Thymus (tissue), 11 donors: ENCODE measurements at regions not wholly inside any gene's neighbourhood (a gene's known extent, or its start where the extent isn't known, plus 50 kb on each side); places are given as distances from the start of the nearest gene placed in this dataset.

Experiments
- DNase-seq, 9 donors: peaks; one replicate each; pipeline ENCODE4 v3.0.0-alpha.2; 2013; ENCODE audit warnings: low spot score in 9 of 9, low read depth in 6 of 9, missing footprints in 1 of 9
- H3K27ac ChIP-seq, 2 donors: one replicate each; pipeline ENCODE4 v1.5.1; 2013; ENCODE audit warnings: control low read depth in 1 of 2, low read depth in 1 of 2, low read length in 1 of 2, mild to moderate bottlenecking in 1 of 2, moderate library complexity in 1 of 2
- H3K27me3 ChIP-seq, 2 donors: one replicate each; pipeline ENCODE4 v1.5.1; 2013; ENCODE audit warnings: low read length in 1 of 2; ENCODE audit not compliant: control insufficient read depth in 2 of 2, insufficient read depth in 1 of 2
- H3K36me3 ChIP-seq, 2 donors: one replicate each; pipeline ENCODE4 v1.5.1; 2013; ENCODE audit warnings: low read length in 1 of 2, mild to moderate bottlenecking in 1 of 2, moderate library complexity in 1 of 2; ENCODE audit not compliant: control insufficient read depth in 2 of 2, insufficient read depth in 2 of 2
- H3K4me1 ChIP-seq, 2 donors: one replicate each; pipeline ENCODE4 v1.5.1; 2013; ENCODE audit warnings: low read length in 2 of 2; ENCODE audit not compliant: control insufficient read depth in 2 of 2, insufficient read depth in 2 of 2
- H3K4me3 ChIP-seq, 2 donors: one replicate each; pipeline ENCODE4 v1.5.1; 2013; ENCODE audit warnings: low read length in 2 of 2, control low read depth in 1 of 2, mild to moderate bottlenecking in 1 of 2
- H3K9me3 ChIP-seq, 2 donors: one replicate each; pipeline ENCODE4 v1.5.1; 2013; ENCODE audit warnings: low read length in 1 of 2, mild to moderate bottlenecking in 1 of 2; ENCODE audit not compliant: control insufficient read depth in 2 of 2, insufficient read depth in 1 of 2
- WGBS: extraction: QIAGEN DNeasy Blood & Tissue Kit; methylation state at CpG from one replicate; pipeline ENCODE4 v1.1.7; 2013; 5-methylcytosine and 5-hydroxymethylcytosine counted together
- donor health status: healthy.

- Histone ChIP-seq H3K4me1 (no peaks in the 10 kb centered on the region), H3K36me3 (no peaks in the 10 kb centered on the region), H3K27me3 (no peaks in the 10 kb centered on the region), H3K27ac (no peak overlapping the region), H3K9me3 (no peaks in the 10 kb centered on the region), H3K4me3 (no peak overlapping the region)
- DNase-seq = no peak
- WGBS = 69% methylated on average over 4 of the region's 4 CpGs
Measured at GRCh38 chr15:25969886-25970285, 106.8 kb upstream of the ATP10A start.

- Histone ChIP-seq H3K27me3 (no peaks in the 10 kb centered on the region), H3K4me1 (no peaks in the 10 kb centered on the region), H3K27ac (no peak overlapping the region), H3K9me3 (no peaks in the 10 kb centered on the region), H3K36me3 (no peaks in the 10 kb centered on the region), H3K4me3 (no peak overlapping the region)
- WGBS = 84% methylated on average over 3 of the region's 3 CpGs
- no peak for DNase-seq
Measured at GRCh38 chr15:25967116-25967515, 104.0 kb upstream of the ATP10A start.

- no peaks in the 10 kb centered on the region for H3K36me3 ChIP-seq
- 93% methylated on average over 5 of the region's 5 CpGs for WGBS
- DNase-seq = no peak
- no peak overlapping the region for H3K4me3 ChIP-seq
- H3K27me3 ChIP-seq = no peaks in the 10 kb centered on the region
- H3K9me3 ChIP-seq = no peaks in the 10 kb centered on the region
- no peak overlapping the region for H3K27ac ChIP-seq
- H3K4me1 ChIP-seq = no peaks in the 10 kb centered on the region
Measured at GRCh38 chr15:25965326-25965725, 102.2 kb upstream of the ATP10A start.

- Histone ChIP-seq H3K4me1 (no peaks in the 10 kb centered on the region), H3K36me3 (no peaks in the 10 kb centered on the region), H3K27me3 (no peaks in the 10 kb centered on the region), H3K9me3 (no peaks in the 10 kb centered on the region), H3K4me3 (no peak overlapping the region), H3K27ac (no peak overlapping the region)
- no peak for DNase-seq
- 87% methylated on average over 5 of the region's 5 CpGs for WGBS
Measured at GRCh38 chr15:25960273-25960672, 97.1 kb upstream of the ATP10A start.

- 69% methylated on average over 1 of the region's 1 CpG for WGBS
Measured at GRCh38 chr15:25959100-25959499, 96.0 kb upstream of the ATP10A start.

GRCh38 chr15:25955628-25956027 lies 92.5 kb upstream of the ATP10A start:
- H3K27me3 ChIP-seq = no peaks in the 10 kb centered on the region
- no peaks in the 10 kb centered on the region for H3K9me3 ChIP-seq
- no peak overlapping the region for H3K27ac ChIP-seq
- H3K4me3 ChIP-seq = no peak overlapping the region
- WGBS = 97% methylated on average over 2 of the region's 2 CpGs
- H3K36me3 ChIP-seq = no peaks in the 10 kb centered on the region
- H3K4me1 ChIP-seq = no peaks in the 10 kb centered on the region
- DNase-seq = no peak

More at GRCh38 chr15:25959100-25959499, 96.0 kb upstream of the ATP10A start:
- Histone ChIP-seq H3K9me3 (no peaks in the 10 kb centered on the region), H3K36me3 (no peaks in the 10 kb centered on the region), H3K27ac (no peak overlapping the region), H3K4me1 (no peaks in the 10 kb centered on the region), H3K27me3 (no peaks in the 10 kb centered on the region), H3K4me3 (no peak overlapping the region)
- DNase-seq = no peak

GRCh38 chr15:25954398-25954797 lies 91.3 kb upstream of the ATP10A start:
- no peak for DNase-seq
- H3K9me3 ChIP-seq = no peaks in the 10 kb centered on the region
- WGBS = 79% methylated on average over 4 of the region's 4 CpGs
- H3K4me3 ChIP-seq = no peak overlapping the region
- no peaks in the 10 kb centered on the region for H3K27me3 ChIP-seq
- H3K36me3 ChIP-seq = no peaks in the 10 kb centered on the region
- no peaks in the 10 kb centered on the region for H3K4me1 ChIP-seq
- H3K27ac ChIP-seq = no peak overlapping the region

- no peaks in the 10 kb centered on the region for H3K9me3 ChIP-seq
- H3K27me3 ChIP-seq = no peaks in the 10 kb centered on the region
- no peaks in the 10 kb centered on the region for H3K36me3 ChIP-seq
- H3K4me1 ChIP-seq = no peaks in the 10 kb centered on the region
- DNase-seq = no peak
- no peak overlapping the region for H3K27ac ChIP-seq
- no peak overlapping the region for H3K4me3 ChIP-seq
- WGBS = 98% methylated on average over 2 of the region's 2 CpGs
Measured at GRCh38 chr15:25950014-25950413, 86.9 kb upstream of the ATP10A start.

GRCh38 chr15:25947323-25948314 lies 84.5 kb upstream of the ATP10A start:
- H3K36me3 ChIP-seq = no peaks in the 10 kb centered on the region
- H3K4me3 ChIP-seq = no peak overlapping the region
- no peaks in the 10 kb centered on the region for H3K27me3 ChIP-seq
- no peak for DNase-seq
- 52% methylated on average over 5 of the region's 5 CpGs for WGBS
- no peaks in the 10 kb centered on the region for H3K4me1 ChIP-seq
- no peaks in the 10 kb centered on the region for H3K9me3 ChIP-seq
- H3K27ac ChIP-seq = no peak overlapping the region
